BE2C (cell line): ENCODE measurements at regions not wholly inside any gene's neighbourhood (a gene's known extent, or its start where the extent isn't known, plus 50 kb on each side); places are given as distances from the start of the nearest gene placed in this dataset.

Source experiments
- DNase-seq: peaks from one replicate; pipeline ENCODE4 v3.0.0-alpha.2; 2020
- H3K27me3 ChIP-seq: fragments of 250-450 bp; sonication (Bioruptor Pico); 2 replicates; pipeline ENCODE4 v1.5.1; 2020; ENCODE audit warnings: mild to moderate bottlenecking
- H3K36me3 ChIP-seq: fragments of 250-450 bp; sonication (Bioruptor Pico); 2 replicates; pipeline ENCODE4 v1.5.1; 2020; ENCODE audit warnings: mild to moderate bottlenecking
- H3K4me1 ChIP-seq: fragments of 250-450 bp; sonication (Bioruptor Pico); 2 replicates; pipeline ENCODE4 v1.5.1; 2020
- H3K4me3 ChIP-seq: 2 replicates; pipeline ENCODE4 v1.5.1; 2011; ENCODE audit warnings: low read depth, low read length
- H3K9me3 ChIP-seq: fragments of 250-450 bp; sonication (Bioruptor Pico); 2 replicates; pipeline ENCODE4 v1.5.1; 2020
- TF ChIP-seq, protein P1 (sequence below): IDR thresholded peaks from 2 replicates; pipeline ENCODE4 v1.5.1; 2012; ENCODE audit warnings: mild to moderate bottlenecking, low read depth, low read length

GRCh38 chr9:129480227-129480626, 140.7 kb downstream of the C9orf50 start:
- H3K36me3 ChIP-seq = no peaks in the 10 kb centered on the region
- H3K9me3 ChIP-seq = no peaks in the 10 kb centered on the region
- DNase-seq = no peak
- H3K27me3 ChIP-seq = no peaks in the 10 kb centered on the region
- H3K4me1 ChIP-seq = peaks cover 34% of the 10 kb centered on the region
- TF ChIP-seq, protein P1, sequence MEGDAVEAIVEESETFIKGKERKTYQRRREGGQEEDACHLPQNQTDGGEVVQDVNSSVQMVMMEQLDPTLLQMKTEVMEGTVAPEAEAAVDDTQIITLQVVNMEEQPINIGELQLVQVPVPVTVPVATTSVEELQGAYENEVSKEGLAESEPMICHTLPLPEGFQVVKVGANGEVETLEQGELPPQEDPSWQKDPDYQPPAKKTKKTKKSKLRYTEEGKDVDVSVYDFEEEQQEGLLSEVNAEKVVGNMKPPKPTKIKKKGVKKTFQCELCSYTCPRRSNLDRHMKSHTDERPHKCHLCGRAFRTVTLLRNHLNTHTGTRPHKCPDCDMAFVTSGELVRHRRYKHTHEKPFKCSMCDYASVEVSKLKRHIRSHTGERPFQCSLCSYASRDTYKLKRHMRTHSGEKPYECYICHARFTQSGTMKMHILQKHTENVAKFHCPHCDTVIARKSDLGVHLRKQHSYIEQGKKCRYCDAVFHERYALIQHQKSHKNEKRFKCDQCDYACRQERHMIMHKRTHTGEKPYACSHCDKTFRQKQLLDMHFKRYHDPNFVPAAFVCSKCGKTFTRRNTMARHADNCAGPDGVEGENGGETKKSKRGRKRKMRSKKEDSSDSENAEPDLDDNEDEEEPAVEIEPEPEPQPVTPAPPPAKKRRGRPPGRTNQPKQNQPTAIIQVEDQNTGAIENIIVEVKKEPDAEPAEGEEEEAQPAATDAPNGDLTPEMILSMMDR = no peak; the same call in 1 of the 2 replicates
- H3K4me3 ChIP-seq = no peak overlapping the region

DNA sequence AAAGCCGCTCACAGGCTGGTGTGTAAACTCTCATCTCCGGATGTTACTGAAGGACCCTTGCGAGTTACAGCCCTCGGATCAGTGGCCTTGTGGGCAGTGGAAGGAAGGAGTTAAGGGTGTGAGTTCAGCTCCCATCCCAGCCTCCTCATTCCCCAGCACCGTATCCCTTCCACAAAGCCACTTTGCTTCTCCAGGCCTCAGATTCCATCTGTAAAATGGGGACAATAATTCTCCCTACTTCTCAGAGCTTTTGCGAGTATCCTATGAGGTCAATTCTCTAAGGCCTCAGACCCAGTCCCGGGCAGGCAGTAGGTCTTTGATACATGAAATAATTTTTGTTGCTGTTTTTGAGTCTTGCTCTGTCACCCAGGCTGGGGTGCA, 141.3 kb downstream of the C9orf50 start:
- H3K4me1 ChIP-seq = peaks cover 34% of the 10 kb centered on the region
- no peaks in the 10 kb centered on the region for H3K36me3 ChIP-seq
- no peak overlapping the region for H3K4me3 ChIP-seq
- no peak for DNase-seq
- H3K27me3 ChIP-seq = no peaks in the 10 kb centered on the region
- TF ChIP-seq, protein P1 = no peak
- no peaks in the 10 kb centered on the region for H3K9me3 ChIP-seq

GRCh38 chr9:129478961-129479630, 141.8 kb downstream of the C9orf50 start:
- DNase-seq = no peak
- TF ChIP-seq, protein P1 = no peak
- H3K27me3 ChIP-seq = no peaks in the 10 kb centered on the region
- H3K9me3 ChIP-seq = no peaks in the 10 kb centered on the region
- peaks cover 33% of the 10 kb centered on the region for H3K4me1 ChIP-seq
- no peaks in the 10 kb centered on the region for H3K36me3 ChIP-seq
- H3K4me3 ChIP-seq = no peak overlapping the region

DNA sequence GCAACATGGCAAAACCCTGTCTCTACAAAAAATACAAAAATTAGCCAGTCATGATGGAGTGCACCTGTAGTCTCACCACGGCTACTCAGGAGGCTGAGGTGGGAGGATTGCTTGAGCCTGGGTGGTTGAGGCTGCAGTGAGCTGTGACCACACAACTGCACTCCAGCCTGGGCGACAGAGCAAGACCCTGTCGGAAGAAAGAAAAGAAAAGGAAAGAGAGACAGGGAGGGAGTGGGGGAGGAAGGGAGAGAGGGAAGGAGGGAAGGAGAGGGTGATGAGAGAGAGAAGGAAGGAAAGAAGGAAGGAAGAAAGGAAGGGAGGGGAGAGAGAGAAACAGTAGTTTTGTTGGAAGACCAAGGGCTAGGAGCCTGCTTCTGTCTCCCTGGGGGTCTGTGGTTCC, 142.4 kb downstream of the C9orf50 start:
- Histone ChIP-seq H3K27me3 (no peaks in the 10 kb centered on the region), H3K4me3 (no peak overlapping the region), H3K36me3 (no peaks in the 10 kb centered on the region), H3K4me1 (peaks cover 27% of the 10 kb centered on the region), H3K9me3 (no peaks in the 10 kb centered on the region; the same call in 1 of the 2 replicates)
- no peak for DNase-seq
- TF ChIP-seq, protein P1 = no peak

DNA sequence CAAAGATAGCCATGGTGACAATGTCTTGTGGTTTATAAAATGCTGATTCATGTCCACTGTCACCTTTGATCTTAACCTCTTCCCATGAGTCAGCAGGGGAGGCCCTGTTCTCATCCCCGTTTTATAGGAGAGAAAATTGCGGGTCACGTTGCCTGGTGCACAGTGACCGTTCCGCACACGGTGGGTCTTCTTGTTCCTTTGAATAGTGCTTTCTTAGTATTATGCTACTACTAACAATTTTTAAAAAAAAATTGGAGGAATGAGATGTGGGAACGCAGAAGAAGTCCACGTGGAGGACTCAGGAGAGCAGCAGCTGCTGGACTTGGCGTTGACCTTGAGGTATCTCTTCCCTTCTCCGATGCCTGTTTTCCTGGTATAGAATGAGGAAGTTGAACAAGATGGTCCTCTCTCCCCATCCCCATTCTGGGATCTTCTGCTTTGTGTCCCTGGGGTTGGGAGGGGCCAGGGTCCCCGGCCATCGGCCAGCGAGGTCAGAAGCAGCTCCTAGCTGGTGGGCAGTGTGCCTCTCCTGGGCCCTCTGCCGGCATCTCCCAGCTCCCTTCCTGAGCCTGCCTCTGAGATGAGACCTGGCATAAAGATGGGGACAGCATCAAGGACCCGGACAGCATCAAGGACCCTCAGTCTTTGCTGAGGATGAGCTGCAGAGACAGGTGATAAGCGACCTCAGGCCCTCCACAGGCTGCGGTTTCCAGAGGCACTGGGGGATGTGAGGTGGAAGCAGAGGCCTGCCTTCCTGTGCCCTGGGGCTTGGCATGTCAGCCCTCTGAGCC, 143.9 kb downstream of the C9orf50 start:
- H3K36me3 ChIP-seq = no peaks in the 10 kb centered on the region
- TF ChIP-seq, protein P1 = no peak
- H3K4me3 ChIP-seq = no peak overlapping the region
- no peak for DNase-seq
- peaks cover 22% of the 10 kb centered on the region for H3K4me1 ChIP-seq
- H3K9me3 ChIP-seq = no peaks in the 10 kb centered on the region; the same call in 1 of the 2 replicates
- no peaks in the 10 kb centered on the region for H3K27me3 ChIP-seq
